NCI-H1092 treated with DMSO at 0.1 percent for 48 hours (cell line): ENCODE measurements at regions not wholly inside any gene's neighbourhood (a gene's known extent, or its start where the extent isn't known, plus 50 kb on each side); places are given as distances from the start of the nearest gene placed in this dataset.
A peak's percentile ranks its signal among the peaks of the same experiment; 100 is the strongest.

Source experiments
- DNase-seq: peaks from one replicate; lab custom pipeline; 2025; lab: John Stamatoyannopoulos, UW

DNA sequence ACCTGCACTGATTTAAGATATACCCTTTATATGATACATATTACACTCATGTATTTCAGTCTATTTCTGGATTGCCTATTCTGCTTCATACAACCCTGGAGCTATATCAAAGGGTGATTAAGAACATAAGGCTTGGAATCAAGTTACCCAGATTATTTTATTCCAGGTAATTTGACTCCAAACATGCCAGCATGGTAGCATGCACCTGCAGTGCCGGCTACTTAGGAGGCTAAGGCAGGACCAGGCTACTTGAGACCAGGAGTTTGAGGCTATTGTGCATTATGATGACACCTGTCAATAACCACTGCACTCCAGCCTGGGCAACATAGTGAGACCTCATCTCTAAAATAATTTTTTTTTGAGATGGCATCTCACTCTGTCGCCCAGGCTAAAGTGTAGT lies 50.4 kb upstream of the NEO1 start:
- no peak for DNase-seq

DNA sequence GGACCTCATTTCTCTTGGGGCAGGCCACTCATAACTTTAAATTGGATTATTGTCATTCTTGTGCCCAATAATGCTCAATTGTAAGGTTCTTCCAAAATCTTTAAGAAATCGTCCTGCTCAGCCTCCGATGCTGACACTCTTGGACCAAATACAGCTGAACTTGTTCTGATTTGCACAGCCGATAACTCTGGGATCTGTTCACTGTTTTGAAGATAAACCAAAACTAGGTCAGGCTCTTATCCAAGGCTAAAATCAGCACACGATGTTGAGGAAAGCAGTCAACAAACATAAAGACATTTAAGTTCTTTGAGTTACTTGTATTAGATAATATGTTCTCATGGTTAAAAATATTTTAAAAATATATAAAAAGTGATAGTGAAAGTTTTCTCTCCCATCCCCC lies 52.0 kb upstream of the NEO1 start:
- DNase-seq: no peak

DNA sequence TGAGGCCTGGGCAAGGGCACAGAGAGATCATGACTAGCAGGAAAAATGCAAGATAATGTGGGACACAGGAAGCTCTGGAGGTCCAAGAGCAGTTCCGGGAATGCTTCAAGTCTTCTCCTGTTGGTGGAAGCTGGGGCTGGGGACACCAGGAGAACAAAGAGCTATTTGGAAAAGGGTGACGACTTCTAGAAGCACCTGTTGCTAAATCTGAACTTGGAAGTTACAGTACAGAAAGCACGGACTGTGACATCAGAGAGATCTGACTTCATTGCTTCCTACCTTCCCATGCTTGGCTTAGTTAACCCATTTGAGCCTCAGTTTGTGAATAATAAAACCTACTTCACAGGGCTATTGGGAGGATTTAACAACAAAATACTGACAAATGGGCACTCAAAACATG lies 52.7 kb upstream of the NEO1 start:
- DNase-seq: no peak

DNA sequence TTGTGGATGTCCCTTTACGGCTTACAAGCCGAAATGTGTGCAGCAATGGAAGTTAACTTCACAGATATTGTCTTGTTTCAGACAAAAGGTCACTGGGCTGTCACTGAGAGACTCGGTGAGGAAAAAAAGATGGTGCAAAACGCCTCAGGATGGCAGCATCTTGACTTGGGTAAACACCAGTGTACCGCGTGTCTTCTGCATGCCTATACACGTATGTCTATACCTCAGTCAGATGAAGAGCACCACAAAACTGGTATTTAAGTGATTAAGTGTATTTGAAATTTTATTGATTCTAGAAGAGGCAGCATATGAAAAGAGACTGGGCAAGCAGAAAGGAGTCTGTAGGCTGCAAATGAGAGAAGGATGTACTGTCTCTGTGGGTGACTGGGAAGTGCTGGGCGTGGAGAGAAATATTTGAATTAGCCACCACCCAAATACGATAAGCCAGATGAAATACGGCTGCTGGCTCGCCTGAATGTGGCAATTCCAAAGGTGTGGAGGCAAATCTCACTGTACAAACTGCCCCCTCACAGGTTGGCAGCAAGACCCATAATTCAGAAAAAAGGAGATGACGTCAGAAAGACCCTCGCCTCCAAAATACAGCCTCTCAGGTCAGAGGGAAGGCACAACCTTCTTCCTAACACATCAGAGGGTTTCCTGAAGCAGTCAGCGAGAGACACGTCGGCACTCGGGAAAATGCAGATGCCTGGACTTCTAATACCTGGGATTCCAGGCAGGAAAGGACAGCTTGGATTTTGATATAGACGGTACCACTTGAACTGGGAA lies 53.4 kb upstream of the NEO1 start:
- no peak for DNase-seq

DNA sequence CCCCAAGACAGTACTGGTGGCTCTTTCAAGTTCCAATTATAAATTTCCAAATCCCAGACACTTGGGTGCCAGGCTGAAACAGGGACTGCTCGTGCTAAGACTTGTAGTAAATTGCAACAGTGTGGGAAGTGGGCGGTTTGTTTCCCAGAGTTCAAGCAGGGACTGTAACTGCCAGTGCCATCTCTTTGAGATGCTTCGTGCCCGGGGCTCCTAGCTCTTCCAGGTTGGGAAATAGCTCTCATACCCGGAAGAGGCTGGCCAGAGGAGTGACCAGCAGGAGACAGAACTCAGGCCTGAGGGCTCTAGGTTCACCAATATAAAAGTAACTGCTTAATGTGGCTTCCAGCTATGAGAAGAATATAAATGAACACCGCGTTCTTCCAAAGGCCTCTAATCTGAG lies 54.0 kb upstream of the NEO1 start:
- DNase-seq: no peak

DNA sequence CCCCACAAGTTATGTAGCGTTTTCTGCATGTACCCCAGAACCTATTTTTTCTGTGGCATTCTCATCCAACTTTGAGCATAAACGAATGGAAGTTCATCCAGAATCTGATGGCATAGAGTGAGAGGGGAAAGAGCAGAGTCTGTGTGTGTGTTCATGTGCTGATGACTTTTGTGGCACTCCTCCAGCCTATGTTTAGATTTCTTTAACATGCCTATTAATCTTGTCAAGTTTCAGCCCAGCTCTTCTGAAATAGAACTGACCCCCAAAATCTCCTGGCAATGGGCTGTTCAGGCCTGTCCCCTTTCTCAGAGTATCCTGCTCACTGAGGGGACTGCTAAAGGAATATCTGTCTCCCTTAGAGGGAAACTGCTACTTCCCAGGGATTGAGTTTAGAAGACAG lies 56.4 kb upstream of the NEO1 start:
- no peak for DNase-seq

DNA sequence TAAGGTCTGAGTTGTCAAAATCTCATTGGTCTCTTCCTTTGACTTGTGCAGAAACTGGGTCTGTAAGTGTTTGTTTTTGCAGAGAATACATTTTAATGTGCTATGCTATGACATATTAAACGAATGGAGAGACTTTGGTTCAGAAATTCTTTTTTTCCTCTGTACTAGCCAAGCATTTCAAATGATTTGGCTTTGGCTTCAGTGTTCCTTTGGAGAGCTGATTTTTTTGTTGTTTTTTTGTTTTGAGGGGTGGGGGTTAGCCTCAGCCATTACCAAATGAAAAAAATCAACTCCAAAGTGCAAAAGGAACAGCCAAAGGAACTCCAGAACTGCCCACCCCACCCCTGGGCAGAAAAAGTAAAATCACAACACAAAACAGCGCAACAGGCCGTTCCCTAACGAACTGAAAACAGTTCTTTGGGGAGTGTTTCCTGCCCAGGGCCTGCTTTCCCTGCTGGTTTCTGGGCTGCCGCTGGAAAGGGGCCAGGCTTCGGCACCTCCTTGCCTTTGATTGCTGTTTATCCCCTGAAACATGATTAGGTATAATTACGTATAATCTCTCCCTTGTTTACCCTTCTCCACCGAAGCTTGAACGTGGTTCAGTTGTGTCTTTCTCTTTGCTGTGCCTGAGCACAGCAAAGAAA lies 57.6 kb upstream of the NEO1 start:
- peak; percentile 7 for DNase-seq

DNA sequence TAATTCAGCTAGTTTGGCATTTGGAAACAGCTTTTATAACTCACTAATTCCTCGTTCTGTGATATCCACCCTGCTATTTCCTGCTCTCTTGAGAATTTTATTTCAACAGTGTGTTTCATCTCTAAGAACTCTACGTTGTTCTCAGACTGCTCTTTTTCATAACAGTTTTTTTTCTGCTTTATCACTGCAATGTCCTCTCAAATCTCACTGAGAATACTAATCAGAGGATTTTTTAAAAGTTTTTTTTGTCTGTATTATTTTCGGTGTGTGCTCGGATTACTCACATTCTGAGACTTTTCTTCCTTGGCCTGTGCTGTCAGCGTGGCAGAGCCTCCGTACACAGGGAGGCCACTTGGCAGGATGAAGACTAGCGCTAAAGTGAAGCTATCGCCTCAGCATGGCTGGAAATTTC lies 59.4 kb upstream of the NEO1 start:
- DNase-seq: no peak

DNA sequence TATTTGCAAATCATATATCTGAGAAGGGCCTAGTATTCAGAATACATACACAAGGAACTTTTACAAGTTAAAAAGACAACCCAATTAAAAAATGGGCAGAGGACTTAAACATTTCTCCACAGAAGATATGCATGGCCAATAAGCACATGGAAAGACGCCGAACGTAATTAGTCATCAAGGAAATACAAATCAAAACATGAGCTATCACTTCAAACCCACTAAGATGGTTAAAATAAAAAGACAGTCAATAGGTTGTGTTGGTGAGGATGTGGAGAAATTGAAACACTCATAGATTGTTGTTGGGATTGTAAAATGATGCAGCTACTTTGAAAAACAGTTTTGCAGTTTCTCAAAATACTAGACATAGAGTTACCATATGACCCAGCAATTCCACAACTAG lies 61.2 kb upstream of the NEO1 start:
- DNase-seq: no peak

DNA sequence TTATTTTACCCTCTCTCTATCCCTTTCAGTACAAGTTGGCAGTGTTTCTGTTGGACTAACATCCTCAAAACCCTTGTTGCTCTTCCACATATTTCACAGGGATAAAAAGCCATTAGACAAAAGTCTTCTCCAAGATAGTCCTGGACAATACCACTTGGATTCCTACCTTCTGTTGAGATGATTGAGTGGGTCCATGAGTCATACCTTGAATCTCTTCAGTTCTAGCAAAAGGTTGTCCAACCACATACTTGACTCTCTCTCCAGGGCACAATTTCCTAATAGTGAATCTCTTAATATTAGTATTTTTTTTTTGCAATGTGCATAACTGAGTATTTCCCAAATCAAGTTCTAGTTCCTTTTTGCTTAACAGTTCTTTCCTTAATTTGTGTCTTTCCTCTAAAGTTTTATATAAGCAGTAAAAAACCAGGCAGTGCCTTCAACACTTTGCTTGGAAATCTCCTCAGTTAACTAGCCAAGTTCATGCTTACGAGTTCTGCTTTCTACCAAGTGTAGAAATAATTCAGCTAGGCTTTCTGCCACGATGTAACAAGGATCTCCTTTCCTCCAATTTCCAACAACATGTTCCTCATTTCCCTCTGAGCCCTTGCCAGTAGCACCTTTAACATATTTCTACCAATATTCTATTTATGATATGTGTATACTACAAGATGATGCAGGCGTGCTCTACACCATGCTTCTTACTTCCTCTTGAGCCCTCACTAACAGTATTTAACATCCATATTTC lies 68.3 kb upstream of the NEO1 start:
- DNase-seq: no peak

DNA sequence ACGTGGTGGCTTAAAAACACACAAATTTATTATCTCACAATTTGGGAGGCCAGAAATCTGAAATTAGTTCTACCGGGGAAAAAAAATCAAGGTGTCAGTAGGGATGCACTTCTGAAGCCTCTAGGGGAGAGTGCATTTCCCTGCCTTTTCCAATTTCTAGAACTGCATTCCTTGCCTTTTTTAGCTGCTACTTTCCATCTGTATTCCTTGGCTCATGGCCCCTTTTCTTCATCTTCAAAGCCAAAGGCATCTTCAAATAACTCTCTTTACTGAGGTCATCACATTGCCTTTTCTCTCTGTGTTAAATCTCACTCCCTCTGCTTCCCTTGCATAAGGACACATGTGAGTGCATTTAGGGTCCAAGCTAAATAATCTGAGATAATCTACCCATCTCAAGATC lies 69.5 kb upstream of the NEO1 start:
- no peak for DNase-seq

DNA sequence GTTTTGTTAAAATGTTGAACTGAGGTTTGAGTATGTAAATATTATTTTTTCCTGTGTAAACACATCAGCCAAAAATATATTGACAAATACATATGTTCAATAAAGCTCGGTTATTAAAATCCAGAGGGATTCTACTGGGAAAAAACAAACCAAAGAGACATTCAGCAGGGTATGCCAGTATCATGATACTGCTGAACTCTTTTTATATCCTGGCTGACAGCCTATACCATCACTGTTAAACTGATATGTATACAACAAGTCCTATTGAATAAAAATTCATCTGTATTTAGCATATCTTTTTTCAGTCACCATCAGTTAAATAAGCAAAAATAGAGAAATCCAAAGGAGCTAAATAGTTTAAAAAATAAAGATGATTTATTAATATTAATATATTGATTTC lies 71.6 kb upstream of the NEO1 start:
- DNase-seq: no peak

DNA sequence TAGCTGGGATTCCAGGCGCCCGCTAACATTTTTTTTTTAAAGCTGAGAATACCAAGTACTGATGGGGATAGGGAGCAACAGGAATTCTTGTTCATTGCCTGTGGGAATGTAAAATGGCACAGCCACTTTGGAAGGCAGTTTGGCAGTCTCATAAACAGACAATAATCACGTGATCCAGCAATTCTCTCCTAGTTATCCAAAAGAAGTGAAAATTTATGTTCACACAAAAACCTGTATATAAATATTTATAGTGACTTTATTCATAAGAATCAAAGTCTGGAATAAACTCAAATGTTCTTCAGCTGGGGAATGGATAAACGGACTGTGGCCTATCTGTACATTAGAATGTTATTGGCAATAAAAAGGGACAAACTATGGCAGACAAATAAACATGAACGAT lies 72.5 kb upstream of the NEO1 start:
- DNase-seq: no peak

DNA sequence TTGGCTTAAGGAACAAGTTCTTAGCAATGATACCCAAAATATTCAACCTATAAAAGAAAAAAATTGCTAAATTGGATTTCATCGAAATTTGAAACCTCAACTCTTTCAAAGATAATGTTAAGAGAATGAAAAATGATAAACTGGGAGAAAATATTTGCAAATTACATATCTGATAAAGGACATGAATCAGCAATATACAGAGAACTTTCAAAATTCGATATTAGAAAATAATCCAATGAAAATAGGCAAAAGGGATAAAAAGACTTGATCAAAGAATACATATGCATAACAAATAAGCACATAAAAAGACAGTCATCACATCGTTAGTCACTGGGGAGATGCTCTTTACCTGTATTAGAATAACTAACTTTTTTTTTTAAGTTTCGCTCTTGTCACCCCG lies 73.0 kb upstream of the NEO1 start:
- no peak for DNase-seq

DNA sequence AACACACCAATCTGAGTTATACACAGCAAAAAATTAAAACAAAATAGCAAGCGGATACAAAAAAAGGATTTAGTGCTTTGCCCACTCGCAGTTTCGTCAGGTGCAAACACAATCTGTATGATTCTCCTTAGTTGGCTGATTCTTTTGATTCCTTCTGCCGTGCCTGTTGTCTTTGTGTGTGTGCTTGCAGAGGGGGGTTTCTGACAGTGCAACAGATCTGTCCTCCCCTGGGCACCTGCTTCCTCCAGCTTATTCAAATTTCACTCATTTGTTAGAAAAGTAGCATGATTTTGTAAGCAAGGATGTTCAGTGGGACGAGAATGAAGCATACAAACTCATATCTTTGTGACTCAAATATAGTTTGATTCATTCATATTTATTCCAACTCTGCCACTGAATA lies 74.0 kb upstream of the NEO1 start:
- DNase-seq: no peak

DNA sequence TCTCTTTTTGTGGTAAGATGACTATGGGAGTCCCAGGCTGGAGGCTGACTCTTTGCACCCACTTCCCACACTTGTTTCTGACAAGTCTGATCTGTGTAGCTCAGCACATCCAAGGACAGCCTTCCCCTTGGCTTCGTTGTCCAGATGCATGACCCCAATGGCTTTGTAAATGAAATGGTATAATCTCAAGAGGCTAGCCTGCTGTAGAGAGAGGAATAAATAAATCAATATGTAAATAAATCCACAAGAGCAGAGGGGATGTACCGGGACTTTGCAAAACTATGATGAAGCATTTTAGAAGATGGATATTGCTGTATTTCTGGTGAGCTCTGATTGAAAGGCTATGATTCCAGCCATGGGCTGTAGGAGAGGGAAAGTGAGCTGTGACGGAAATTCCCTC lies 79.9 kb upstream of the NEO1 start:
- no peak for DNase-seq

DNA sequence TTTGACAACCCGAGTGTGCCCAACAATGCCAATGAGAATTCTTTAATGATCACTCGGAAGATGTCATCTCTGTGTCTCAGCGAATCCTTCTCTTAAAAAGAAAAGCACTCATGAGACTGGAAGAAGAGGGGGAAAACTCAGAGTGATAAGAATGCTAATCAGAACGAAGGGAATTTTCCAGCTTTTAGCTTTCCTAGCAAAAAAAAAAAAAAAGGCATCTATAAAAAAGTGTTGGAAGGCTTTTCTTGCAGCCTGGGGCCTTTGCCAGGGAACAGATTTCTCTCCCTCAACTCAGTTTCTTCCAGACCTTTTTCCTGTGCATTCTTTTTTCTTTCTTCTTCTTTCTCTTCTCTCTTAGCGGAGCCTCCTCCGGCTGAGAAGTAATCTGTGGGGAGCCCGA lies 80.5 kb upstream of the NEO1 start:
- DNase-seq: no peak

DNA sequence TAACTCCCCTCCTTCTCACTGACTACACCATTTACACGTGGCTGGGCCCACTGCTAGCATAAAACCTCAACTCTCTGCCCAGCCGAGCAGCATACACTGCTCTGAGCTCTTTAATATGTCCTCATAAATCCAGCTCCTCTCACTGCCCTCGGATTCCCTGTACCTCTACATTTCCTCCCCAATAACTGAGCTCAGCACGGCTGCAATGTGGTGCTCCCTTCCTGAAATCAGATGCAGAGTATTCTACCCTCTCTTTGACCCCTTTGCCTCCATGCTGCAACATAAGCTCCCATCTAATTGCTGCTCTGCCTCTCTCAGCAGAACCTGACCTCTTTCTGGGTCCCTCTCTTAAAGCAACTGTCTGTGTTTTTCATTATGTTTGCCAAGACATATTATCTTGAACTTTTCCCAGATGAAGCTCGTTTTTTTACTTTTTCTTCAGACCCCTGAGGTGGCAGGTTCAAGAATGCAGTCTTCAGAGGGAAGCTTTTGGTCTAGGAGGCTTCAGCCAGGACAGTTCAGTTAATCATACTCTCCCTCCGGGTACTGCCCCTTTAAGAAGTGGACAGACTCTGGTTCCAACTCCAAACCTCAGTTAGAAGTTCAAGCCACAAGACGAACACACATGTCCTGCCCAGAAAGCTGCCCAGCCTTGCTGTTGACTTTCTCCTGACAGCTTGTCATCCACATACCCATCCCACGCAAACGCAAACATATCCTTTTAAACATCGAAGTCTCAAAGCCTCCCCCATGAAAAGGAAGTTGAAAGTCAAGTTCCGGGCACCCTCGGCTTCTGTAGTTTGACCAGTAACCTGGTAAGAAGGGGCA lies 81.1 kb upstream of the NEO1 start:
- no peak for DNase-seq

DNA sequence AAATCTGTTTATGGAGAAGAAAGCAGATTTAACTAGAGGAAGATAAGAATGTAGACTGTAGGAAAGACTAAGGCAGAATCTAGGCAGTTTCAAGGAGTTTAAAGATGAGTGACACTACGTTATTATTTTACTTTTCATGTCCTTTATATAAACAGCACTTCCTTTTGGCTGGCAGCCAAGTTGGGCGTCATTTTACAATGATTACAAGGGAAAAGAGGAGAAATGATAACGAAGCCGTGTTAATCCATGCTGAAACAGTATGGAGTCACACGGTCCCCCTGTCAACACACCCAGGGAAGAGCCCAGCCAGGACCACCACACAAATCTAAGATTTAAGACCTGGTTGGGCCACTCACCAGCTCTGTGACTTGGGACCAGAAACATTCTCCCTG lies 83.7 kb upstream of the NEO1 start:
- no peak for DNase-seq

DNA sequence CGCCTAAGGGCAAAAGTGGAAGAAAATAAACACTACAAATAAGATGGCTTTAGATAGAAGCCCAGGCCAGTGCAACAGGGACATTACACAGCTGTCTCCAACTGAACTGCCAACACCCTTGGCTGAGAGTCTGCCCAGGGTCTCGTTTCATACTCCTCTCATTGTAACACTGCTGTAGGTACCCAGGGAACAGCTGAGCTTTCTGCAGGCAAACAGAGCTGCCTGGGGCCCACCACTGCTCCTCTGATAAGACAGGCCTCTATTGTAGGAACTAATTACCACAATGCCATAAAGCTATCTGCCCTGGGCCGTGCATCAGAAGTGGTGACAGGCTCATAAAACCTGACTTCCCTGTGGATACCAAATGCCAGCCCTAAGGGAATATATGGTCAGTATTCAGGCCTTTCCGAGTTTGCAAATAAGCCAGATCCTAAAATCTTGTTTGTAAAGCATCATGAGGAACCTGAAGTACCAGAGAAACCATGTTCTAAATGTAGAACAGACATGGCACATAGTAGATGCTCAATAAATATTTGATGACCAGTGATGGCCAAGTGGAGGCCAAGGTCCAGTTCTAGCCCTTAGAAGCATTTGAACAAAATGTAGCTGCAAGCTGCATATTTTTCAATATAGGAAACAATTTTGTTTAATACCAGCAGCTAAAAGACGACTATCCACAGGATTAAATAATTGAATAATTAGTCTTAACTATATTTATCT lies 84.3 kb upstream of the NEO1 start:
- DNase-seq: no peak

DNA sequence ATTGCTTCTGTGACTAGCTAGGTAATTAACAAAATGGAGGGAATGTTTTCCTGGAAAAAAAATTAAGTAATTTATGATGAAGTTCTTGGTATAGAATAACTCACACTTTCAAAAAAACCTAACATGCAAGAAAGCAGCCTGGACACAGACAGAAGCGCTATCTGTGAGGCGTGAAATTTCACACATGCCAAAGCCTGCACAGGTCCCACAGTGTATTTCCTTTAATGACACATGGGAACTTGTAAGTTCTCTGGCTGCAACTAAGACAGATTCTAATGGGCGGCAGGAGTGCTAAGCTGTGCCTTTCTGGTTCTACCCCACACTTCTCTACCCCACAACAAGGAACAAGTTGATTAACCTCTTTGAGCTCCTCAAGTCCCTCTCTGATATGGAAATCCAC lies 84.9 kb upstream of the NEO1 start:
- DNase-seq: no peak

DNA sequence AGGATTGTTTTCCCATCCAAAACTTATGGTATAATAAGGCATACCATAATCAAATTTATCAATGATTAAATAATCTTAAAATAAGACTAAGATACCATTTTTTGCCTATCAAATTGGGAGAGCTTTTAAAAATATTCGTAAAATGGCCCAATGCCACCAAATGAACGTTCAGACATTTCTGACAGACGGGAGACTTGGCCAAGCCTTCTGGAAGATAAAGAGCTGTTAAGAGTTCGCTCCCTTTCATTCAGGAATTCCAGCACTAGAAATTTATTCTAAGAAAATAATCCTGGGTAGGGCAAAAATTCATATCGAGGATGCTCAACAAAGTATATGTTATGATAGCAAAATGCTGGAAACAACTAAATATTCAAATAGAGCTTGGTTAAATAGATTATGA lies 85.6 kb upstream of the NEO1 start:
- no peak for DNase-seq
